ENCODE measurements at regions not wholly inside any gene's neighbourhood (a gene's known extent, or its start where the extent isn't known, plus 50 kb on each side); places are given as distances from the start of the nearest gene placed in this dataset.

DNA sequence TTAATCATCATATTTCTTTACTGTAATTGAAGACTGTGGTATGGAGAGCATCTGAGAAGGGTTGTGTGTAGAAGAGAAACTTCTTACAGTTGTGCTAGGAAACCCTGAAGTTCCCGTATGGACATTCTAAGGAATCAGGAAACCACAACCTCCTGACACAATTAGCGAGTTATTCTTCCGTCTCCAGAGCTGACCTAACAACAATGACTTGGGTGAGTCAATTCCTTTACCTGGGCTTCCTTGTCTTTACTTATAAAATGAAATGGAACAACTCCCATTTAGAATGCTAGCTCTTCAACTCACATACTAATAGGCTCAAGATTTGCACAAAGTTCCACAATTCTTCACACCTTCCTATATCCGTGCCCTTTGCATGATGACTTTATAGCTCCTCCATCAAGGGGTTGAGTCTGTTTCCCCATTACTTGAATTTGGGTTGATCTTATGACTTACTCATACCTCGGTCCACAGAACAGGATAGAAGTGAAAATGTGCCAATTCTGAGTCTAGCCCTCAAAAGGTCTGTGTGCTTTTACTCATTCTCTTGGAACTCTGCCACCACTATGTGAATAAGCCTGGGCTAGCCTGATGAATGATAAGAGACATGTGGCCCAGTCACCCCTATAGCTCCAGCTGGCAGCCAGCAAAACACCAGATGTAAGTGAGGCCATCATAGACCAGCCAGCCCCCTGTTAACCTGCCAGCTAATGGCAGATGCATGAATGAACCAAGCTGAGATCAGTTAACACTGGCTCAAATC is 459.4 kb downstream of the ETNK1 start:
- no peak for DNase-seq (ENCODE audit: low spot score)
- Mint-ChIP-seq H3K27ac (no peak overlapping the region), H3K4me3 (ENCODE audit: low read depth) (no peak overlapping the region), H3K36me3 (ENCODE audit: low read depth) (no peaks in the 10 kb centered on the region), H3K27me3 (ENCODE audit: low read depth) (no peaks in the 10 kb centered on the region), H3K9me3 (no peaks in the 10 kb centered on the region), H3K4me1 (ENCODE audit: low read depth) (no peaks in the 10 kb centered on the region)
- intact Hi-C loops (cut with micrococcal nuclease), result no loop called here

DNA sequence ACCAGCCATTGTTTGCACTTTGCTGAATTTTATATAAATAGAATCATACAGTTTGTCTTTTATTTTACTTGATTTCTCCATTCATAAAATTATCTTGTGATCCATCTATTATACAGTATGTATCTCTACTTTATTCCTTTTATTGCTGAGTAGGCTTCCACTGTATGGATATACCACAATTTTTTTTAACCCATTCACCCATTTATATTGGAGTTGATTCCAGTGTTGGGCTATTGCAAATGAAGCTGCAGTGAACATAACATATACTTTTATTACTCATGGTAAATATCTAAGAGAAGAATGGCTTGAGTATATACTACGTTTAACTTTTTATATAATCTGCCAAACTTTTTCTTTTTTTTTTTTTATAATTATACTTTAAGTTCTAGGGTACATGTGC is 463.6 kb downstream of the ETNK1 start:
- DNase-seq (ENCODE audit: low spot score), result no peak
- Mint-ChIP-seq H3K9me3 (no peaks in the 10 kb centered on the region), H3K27ac (no peak overlapping the region), H3K36me3 (ENCODE audit: low read depth) (no peaks in the 10 kb centered on the region), H3K4me1 (ENCODE audit: low read depth) (no peaks in the 10 kb centered on the region), H3K4me3 (ENCODE audit: low read depth) (no peak overlapping the region), H3K27me3 (ENCODE audit: low read depth) (no peaks in the 10 kb centered on the region)
- intact Hi-C loops (cut with micrococcal nuclease), result no loop called here

DNA sequence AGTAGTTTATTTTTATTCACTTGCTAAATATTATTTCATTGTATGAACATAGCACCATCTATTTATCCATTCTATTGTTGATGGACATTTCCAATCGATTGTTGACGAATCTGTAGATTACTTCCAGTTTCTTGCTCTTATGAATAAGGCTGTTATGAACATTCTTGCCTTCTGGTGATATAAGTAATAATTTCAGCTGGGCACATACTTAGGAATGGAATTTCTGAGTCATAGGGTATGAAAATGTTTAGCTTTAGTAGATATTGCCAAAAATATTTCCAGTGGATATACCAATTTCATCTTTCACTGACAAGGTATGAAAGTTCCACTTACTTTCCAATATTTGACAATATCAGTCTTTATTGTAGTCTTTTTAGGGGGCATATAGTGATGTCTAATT is 468.5 kb downstream of the ETNK1 start:
- DNase-seq (ENCODE audit: low spot score), result no peak
- no peak overlapping the region for H3K4me3 Mint-ChIP-seq (ENCODE audit: low read depth)
- H3K36me3 Mint-ChIP-seq (ENCODE audit: low read depth), result no peaks in the 10 kb centered on the region
- no peaks in the 10 kb centered on the region for H3K27me3 Mint-ChIP-seq (ENCODE audit: low read depth)
- no peaks in the 10 kb centered on the region for H3K4me1 Mint-ChIP-seq (ENCODE audit: low read depth)
- intact Hi-C loops (cut with micrococcal nuclease), result no loop called here
- H3K27ac Mint-ChIP-seq, result no peak overlapping the region
- H3K9me3 Mint-ChIP-seq, result peaks cover 5% of the 10 kb centered on the region

DNA sequence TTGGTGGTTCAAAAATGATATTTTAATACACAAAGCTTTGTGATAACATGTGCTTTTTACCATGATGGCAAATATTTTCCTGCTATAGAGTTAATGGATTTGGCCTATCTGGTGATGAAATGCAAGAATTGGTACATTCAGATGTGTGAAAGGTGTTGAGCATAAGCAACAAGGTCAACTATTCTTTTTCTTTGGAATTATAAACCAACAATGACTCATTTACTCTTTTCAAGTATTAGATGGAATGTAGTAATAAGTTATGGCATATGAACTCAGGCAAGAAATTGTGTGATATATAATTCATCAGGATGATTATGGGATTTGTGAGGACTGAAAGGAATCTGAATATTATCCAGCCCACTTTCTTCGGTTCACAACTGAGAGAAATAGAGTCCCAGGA is 471.4 kb downstream of the ETNK1 start:
- H3K4me1 Mint-ChIP-seq (ENCODE audit: low read depth), result no peaks in the 10 kb centered on the region
- H3K9me3 Mint-ChIP-seq, result peaks cover 5% of the 10 kb centered on the region
- H3K36me3 Mint-ChIP-seq (ENCODE audit: low read depth), result no peaks in the 10 kb centered on the region
- DNase-seq (ENCODE audit: low spot score), result no peak
- intact Hi-C loops (cut with micrococcal nuclease), result no loop called here
- H3K27me3 Mint-ChIP-seq (ENCODE audit: low read depth), result no peaks in the 10 kb centered on the region
- H3K27ac Mint-ChIP-seq, result no peak overlapping the region
- no peak overlapping the region for H3K4me3 Mint-ChIP-seq (ENCODE audit: low read depth)

DNA sequence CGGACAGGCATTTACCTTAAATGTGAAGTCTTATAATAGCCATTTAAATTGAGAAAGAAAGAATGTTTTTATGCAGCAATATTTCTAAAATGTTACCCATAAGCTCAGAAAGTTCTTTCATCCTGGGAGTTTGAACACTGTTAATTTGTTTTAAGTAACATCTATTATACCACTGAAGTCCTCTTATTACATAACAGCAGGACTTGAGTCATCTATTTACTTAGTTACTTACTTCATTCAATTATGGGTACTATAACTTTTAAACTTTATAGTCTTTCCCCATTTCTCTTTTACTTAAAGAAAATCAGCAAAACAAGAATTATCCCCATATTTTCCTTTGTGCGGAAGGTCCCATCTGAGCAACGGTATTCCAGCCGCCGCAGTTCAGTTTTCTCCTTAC is 473.1 kb downstream of the ETNK1 start:
- intact Hi-C loops (cut with micrococcal nuclease), result no loop called here
- Mint-ChIP-seq H3K27me3 (ENCODE audit: low read depth) (no peaks in the 10 kb centered on the region), H3K27ac (no peak overlapping the region), H3K4me3 (ENCODE audit: low read depth) (no peak overlapping the region), H3K36me3 (ENCODE audit: low read depth) (no peaks in the 10 kb centered on the region), H3K4me1 (ENCODE audit: low read depth) (no peaks in the 10 kb centered on the region), H3K9me3 (peaks cover 5% of the 10 kb centered on the region)
- DNase-seq (ENCODE audit: low spot score), result no peak

DNA sequence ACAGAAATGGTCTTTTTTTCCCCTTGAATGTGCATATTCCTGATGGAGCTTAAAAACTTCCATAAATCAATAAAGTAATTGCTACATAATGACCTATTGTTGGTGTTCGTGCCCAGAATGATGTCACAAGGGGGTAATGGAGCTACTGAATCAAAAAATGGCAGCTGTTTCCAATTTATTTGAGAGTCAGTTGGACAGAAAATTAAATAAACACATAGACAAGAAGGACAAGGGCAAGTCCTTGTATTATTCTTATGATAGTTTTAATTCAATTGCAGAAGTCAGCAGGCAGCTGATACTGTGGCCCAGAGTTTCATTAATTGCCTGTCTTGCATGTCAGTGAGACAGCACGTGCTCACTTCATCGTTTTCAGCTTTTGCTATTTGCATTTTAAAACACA is 473.5 kb downstream of the ETNK1 start:
- Mint-ChIP-seq H3K4me3 (ENCODE audit: low read depth) (no peak overlapping the region), H3K4me1 (ENCODE audit: low read depth) (no peaks in the 10 kb centered on the region), H3K36me3 (ENCODE audit: low read depth) (no peaks in the 10 kb centered on the region), H3K27me3 (ENCODE audit: low read depth) (no peaks in the 10 kb centered on the region), H3K9me3 (peaks cover 5% of the 10 kb centered on the region), H3K27ac (no peak overlapping the region)
- no peak for DNase-seq (ENCODE audit: low spot score)
- intact Hi-C loops (cut with micrococcal nuclease), result no loop called here

DNA sequence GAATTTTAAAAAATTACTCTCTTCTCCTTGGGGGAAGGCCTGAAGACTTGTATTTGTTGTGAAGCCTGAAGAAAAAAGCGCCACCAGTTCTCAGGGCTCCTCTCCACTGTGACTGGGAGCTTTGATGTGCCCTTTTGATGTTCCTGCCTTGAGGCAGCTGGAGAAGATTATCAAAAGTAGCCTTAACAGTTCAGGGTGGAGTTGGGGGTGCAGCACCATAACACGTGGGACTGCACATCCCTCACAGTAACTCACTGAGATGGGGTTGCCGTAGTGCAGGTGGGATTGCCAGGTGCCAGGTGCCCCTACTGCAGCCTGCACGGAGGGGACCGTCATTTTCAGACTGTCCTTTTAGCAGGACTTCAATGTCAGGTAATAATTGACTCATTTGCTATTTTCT is 474.1 kb downstream of the ETNK1 start:
- no peak for DNase-seq (ENCODE audit: low spot score)
- peaks cover 5% of the 10 kb centered on the region for H3K9me3 Mint-ChIP-seq
- no peaks in the 10 kb centered on the region for H3K36me3 Mint-ChIP-seq (ENCODE audit: low read depth)
- no peaks in the 10 kb centered on the region for H3K4me1 Mint-ChIP-seq (ENCODE audit: low read depth)
- H3K27me3 Mint-ChIP-seq (ENCODE audit: low read depth), result no peaks in the 10 kb centered on the region
- intact Hi-C loops (cut with micrococcal nuclease), result no loop called here
- H3K27ac Mint-ChIP-seq, result no peak overlapping the region
- no peak overlapping the region for H3K4me3 Mint-ChIP-seq (ENCODE audit: low read depth)

DNA sequence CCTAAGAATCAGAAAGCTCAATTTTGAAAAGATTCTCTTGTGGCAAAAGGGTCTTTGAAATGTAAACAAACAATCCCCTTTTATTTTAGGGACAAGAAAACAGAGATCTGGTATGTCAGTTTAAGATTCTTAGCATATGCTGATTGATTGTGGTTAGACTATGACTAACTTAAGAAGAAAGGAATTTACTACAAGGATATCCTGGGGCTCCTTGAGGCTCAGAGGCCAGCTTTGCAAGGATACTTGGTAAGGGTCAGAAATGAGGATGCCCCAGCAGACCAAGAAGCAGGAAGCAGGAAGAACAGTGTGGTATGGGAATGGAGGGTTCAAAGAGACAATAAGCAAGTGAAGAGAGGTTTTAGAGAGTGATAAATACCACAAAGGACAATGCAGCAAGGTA is 474.6 kb downstream of the ETNK1 start:
- no peak overlapping the region for H3K27ac Mint-ChIP-seq
- no peaks in the 10 kb centered on the region for H3K36me3 Mint-ChIP-seq (ENCODE audit: low read depth)
- no peaks in the 10 kb centered on the region for H3K27me3 Mint-ChIP-seq (ENCODE audit: low read depth)
- DNase-seq (ENCODE audit: low spot score), result no peak
- H3K4me1 Mint-ChIP-seq (ENCODE audit: low read depth), result no peaks in the 10 kb centered on the region
- no peak overlapping the region for H3K4me3 Mint-ChIP-seq (ENCODE audit: low read depth)
- intact Hi-C loops (cut with micrococcal nuclease), result no loop called here
- peaks cover 5% of the 10 kb centered on the region for H3K9me3 Mint-ChIP-seq

DNA sequence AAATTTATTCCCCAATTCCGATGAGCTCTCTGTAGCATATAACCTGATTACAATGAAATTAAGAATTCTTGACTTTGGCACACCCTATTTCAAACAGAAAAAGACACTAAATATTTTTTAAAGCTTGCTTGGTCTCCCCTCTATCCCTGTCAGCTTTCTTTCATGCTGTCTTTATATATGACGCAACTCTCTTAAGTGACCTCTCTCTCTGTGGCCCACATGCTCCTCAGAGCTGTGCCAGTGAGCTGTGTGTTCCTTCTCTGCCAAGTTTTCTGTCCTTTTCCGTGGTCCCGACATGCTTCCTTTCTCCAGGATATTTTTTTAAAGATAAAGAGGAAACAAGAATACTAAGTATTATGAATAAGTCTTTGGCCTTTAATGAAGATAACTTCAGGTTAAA is 484.0 kb downstream of the ETNK1 start:
- Mint-ChIP-seq H3K27ac (no peak overlapping the region), H3K9me3 (no peaks in the 10 kb centered on the region), H3K36me3 (ENCODE audit: low read depth) (no peaks in the 10 kb centered on the region), H3K27me3 (ENCODE audit: low read depth) (no peaks in the 10 kb centered on the region), H3K4me3 (ENCODE audit: low read depth) (no peak overlapping the region), H3K4me1 (ENCODE audit: low read depth) (no peaks in the 10 kb centered on the region)
- no peak for DNase-seq (ENCODE audit: low spot score)
- intact Hi-C loops (cut with micrococcal nuclease), result no loop called here

DNA sequence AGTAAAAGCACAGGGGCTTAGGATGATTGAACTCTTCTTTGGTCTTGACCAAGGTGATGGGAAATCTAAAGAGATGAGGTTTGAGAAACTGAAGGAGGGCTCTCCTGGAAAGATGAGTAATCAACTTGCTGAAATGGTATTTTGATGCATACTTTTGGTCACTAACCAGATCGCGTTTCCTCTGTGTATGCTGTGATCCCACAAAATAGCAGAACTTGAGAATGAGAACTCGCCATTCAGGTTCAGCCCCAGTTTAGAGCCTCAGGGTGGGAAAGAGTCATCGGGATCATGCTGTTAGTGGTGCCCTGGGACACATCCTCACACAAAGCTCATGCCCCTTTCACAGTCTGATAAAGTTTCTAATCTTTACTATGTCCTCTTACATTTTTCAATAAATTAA is 488.8 kb downstream of the ETNK1 start:
- intact Hi-C loops (cut with micrococcal nuclease), result no loop called here
- DNase-seq (ENCODE audit: low spot score), result no peak
- Mint-ChIP-seq H3K36me3 (ENCODE audit: low read depth) (no peaks in the 10 kb centered on the region), H3K4me3 (ENCODE audit: low read depth) (no peak overlapping the region), H3K9me3 (no peaks in the 10 kb centered on the region), H3K27me3 (ENCODE audit: low read depth) (no peaks in the 10 kb centered on the region), H3K4me1 (ENCODE audit: low read depth) (no peaks in the 10 kb centered on the region), H3K27ac (no peak overlapping the region)

DNA sequence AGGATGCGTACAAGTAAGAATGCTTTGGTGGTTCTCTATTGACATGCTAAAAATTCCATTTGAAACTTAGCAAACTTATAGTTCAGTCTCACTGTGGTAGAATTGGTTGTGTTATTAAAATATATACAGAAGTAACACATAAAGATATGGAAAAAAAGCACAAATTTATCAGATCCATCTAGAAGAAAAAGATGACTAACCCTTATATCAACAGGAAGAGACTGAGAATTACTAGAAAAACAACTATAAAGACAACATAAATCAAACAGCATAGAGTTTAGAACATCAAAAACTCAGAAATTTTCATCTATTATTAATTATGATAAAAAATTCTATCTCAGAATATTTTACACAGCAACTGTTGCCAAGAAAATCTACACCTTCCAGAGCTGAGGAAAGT is 491.0 kb downstream of the ETNK1 start:
- no peaks in the 10 kb centered on the region for H3K36me3 Mint-ChIP-seq (ENCODE audit: low read depth)
- H3K27me3 Mint-ChIP-seq (ENCODE audit: low read depth), result no peaks in the 10 kb centered on the region
- intact Hi-C loops (cut with micrococcal nuclease), result no loop called here

DNA sequence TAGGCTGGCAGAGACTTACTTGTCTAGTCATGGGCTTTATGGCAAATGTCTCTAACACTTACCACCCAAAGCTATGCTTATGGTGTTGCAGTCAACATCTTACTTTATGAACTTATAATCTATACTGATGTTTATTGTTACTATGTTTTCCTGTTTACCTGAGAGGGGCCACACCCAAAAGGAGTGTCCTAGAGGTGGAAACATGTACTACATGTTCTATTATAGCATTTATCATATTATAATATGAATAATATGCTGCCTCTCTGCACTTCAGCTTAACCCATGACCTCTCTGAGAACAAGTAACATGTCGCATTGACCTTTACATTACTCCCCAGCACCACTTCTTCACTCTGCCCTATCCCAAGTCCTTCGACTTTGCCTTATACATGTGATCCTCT is 501.8 kb downstream of the ETNK1 start:
- Mint-ChIP-seq H3K4me1 (ENCODE audit: low read depth) (no peaks in the 10 kb centered on the region), H3K9me3 (no peaks in the 10 kb centered on the region), H3K27me3 (ENCODE audit: low read depth) (no peaks in the 10 kb centered on the region), H3K36me3 (ENCODE audit: low read depth) (no peaks in the 10 kb centered on the region), H3K27ac (no peak overlapping the region), H3K4me3 (ENCODE audit: low read depth) (no peak overlapping the region)
- intact Hi-C loops (cut with micrococcal nuclease), result no loop called here
- DNase-seq (ENCODE audit: low spot score), result no peak

More for the DNA sequence above, 491.0 kb downstream of the ETNK1 start:
- H3K9me3 Mint-ChIP-seq, result no peaks in the 10 kb centered on the region
- no peak for DNase-seq (ENCODE audit: low spot score)
- H3K4me1 Mint-ChIP-seq (ENCODE audit: low read depth), result no peaks in the 10 kb centered on the region
- no peak overlapping the region for H3K27ac Mint-ChIP-seq
- H3K4me3 Mint-ChIP-seq (ENCODE audit: low read depth), result no peak overlapping the region

DNA sequence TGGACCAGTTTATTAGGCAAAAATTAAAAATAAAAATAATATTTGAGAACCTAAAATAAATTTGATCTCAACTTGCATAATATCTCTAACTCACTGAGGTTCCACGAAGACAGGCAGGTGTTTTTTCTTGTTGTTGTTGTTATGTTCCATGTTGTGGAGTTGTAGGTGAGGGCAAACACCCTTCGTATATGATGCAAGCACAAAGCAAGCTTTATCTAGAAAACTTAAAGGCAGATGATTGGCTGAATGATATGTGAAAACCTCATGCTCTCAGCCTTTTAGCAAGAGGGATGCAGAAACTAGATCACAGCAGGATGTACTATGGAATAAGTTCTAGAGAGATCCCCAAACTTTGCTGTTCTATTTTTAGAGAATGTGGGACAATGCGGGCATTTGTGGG is 502.7 kb downstream of the ETNK1 start:
- H3K27me3 Mint-ChIP-seq (ENCODE audit: low read depth), result no peaks in the 10 kb centered on the region
- H3K4me1 Mint-ChIP-seq (ENCODE audit: low read depth), result no peaks in the 10 kb centered on the region
- intact Hi-C loops (cut with micrococcal nuclease), result no loop called here
- no peak overlapping the region for H3K27ac Mint-ChIP-seq
- no peaks in the 10 kb centered on the region for H3K9me3 Mint-ChIP-seq
- no peak for DNase-seq (ENCODE audit: low spot score)
- H3K36me3 Mint-ChIP-seq (ENCODE audit: low read depth), result no peaks in the 10 kb centered on the region
- no peak overlapping the region for H3K4me3 Mint-ChIP-seq (ENCODE audit: low read depth)

DNA sequence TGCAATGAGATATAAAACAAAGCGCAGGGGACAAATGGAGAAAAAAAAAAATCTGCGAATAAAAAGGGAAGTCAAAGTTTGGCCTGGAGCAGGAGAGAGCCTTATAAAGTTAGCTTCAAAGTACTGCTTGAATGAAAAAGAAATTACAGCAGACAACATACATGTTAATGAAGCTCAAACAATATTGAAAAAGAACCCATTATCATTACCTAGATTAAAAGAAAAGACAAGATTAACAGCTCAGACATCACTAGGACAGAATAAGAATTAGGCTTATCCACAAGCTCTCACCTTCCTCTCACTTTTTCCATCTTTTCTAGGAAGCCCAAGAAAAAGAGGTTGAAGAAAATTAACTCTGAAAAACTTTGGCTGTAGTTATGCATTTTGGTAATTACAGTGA is 503.5 kb downstream of the ETNK1 start:
- Mint-ChIP-seq H3K27me3 (ENCODE audit: low read depth) (no peaks in the 10 kb centered on the region), H3K4me3 (ENCODE audit: low read depth) (no peak overlapping the region), H3K4me1 (ENCODE audit: low read depth) (no peaks in the 10 kb centered on the region), H3K27ac (no peak overlapping the region), H3K36me3 (ENCODE audit: low read depth) (no peaks in the 10 kb centered on the region), H3K9me3 (no peaks in the 10 kb centered on the region)
- intact Hi-C loops (cut with micrococcal nuclease), result no loop called here
- no peak for DNase-seq (ENCODE audit: low spot score)

Measured in activated T-helper 2 cell treated with anti-CD3 and anti-CD28 coated beads, Interferon-gamma antibody, Interleukin-2, Interleukin-4, amounts not matched to agents 10 μg/mL and 5 μg/mL and 100 μg/mL, durations not matched to agents 14 hours and 24 hours and 36 hours (primary cell).